NCI-H1417 (cell line): ENCODE measurements at regions not wholly inside any gene's neighbourhood (a gene's known extent, or its start where the extent isn't known, plus 50 kb on each side); places are given as distances from the start of the nearest gene placed in this dataset.
A peak's percentile ranks its signal among the peaks of the same experiment; 100 is the strongest.

ENCODE experiments used
- DNase-seq, 3 experiments: peaks; one replicate each; lab custom pipeline; 2025; lab: John Stamatoyannopoulos, UW

DNA sequence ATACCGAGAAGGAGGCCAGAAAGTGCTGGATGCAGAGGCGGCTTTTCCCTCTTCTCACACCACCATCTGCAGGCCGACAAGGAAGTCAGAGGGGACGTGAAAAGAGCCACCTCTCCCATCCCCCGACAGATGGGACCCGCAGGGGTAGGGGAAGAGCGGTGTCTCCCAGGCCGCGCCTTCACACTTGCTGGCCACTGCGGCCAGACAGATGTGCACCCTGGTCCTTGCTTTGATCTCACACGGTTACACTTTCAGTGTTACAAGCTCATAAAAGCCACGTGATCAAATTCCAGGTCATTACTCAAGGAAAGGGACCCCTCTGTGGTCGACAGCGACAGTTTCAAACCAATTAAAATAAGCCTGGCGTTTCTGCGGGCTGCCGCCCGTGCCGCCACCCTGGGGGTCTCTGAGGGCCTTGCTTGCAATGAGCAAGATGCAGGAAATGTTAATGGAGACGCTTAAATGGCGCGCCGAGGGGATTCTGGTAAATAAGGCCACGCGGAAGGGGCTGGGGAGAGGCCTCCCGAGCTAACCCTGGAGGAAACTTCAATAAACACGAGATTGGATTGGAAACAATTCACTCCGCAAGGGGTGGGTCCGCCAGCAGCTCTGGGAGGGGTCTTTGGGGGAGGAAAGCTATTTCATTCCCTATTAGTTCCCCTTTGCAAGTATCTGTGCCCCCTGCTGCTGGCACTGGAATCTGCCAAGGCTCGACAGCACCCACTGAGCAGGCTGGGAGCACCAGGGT lies 240.9 kb downstream of the ENGASE start:
- DNase-seq: peak in 1 of 3 experiments; percentile 26

DNA sequence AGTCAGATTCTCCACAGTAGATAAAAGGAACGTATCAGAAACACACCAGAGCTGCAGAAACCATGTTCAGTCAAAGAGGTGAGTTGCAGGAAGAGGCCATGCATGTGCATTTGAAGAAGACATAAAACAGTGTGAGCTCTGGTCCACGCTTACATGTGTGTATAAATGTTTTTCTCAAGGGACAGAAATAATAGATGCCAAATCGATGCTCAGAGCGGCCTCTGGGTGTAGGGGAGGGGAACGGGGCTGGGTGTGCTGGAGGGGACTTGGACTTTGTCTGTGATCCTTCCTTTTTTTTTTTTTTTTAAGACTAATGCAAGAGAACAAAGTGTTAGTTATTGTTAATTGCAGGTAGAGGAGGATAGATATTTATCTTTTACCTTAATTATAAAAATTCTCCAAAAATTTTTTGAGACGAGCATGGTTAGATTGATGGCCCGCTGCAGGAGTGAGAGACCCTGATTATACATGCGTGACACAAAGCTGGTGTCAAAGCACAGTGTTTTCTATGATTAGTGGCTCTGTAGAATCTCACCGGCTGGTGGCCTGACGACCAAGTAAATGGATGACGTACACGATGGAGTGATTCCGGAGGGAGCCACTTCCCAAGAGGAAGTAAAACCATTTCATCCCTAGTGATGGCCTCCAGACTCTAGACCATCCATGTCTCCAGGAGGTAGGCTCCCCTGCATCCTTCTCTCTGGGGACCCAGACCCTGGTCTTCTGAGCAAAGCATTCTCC lies 240.2 kb downstream of the ENGASE start:
- no peak for DNase-seq

DNA sequence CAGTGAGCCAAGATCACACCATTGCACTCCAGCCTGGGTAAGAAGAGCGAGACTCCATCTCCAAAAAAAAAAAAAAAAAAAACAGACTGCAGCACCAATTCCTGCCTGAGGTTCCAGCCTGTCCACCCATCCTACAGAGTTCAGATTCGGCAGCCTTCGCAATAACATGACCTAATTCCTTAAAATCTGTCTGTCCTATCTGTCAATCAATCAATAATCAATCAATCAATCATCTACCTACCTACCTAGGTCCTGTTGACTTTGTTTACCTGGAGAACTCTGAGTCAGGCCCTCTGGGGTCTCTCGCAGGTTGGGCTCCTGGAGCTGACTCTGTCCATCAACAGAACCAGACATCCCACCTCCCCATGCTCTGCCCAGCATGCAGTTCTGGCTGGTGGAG lies 236.7 kb downstream of the ENGASE start:
- DNase-seq: no peak

DNA sequence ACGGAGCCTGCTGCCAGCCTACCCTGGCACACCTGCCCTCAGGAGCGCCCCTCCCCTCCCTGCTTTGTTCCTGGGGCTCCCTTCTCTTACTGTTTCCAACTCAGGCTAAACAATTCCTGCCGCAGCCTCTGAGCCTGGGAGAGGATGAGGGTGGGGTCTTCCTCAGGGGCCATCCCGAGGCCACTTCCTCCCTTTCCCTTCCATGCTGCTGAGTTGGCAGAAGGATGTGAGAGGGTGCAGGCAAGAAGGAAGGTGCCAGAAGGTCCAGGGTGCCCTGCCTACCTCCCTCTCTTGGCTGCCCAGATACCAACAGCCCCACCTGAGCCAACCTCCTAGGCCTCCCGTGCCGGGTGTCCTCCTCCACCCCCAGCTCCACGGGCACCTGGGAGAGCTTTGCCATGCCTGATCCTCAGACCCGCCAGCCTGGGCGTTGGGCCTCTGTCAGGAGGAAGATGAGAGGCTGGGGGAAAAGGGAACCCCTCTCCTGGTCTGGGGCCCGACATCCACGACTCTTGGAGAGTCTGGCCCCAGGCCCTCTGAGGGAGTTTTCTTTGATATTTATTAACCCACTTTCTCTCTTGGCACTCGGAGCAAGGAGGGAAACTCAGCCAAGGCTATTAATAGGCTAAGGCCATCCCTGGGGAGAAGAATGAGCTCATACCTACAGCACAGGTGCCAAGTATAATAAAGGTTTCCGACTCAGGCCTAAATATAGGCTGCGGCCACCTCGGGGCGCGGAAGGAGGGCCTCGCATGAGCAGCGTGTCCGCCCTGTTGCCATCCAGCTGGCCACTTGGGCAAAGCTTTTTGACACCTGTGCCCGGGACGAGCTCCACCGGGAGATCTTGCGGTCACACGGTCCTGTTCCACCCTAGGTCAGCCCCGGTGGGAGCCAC lies 232.0 kb downstream of the ENGASE start:
- peak in 2 of 3 experiments; percentile 20 to 63 for DNase-seq

DNA sequence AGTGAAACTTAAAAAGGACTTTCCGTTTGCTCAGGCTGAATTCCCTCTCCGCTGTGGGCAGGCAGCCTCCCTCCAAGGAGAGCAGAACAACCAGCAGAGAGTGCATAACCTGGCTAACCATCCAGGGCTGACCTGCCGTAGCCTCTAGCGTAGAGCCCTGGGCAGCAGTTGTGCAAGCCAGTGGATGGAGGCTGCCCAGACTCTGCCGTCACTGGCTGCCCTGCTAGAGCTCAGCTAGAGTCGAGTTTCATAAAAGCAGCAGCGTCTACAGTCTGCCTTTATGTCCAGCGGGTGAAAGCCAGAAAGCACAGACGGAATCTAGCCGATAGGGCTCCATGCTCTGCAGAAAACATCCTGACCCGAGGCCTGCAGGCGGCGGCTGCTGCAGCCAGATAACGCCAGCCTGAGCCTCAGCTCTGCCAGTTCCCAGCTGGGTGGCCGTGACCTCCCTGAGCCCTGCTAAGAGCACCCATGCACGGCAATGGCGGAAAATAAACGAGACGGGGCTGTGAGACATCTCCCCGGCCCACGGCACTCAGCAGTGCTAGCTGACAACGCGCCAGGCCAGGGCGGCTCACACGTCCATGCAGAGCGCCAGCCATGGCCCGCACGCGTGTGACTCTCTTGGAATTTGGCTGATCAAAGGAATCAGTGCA lies 231.3 kb downstream of the ENGASE start:
- DNase-seq: no peak

DNA sequence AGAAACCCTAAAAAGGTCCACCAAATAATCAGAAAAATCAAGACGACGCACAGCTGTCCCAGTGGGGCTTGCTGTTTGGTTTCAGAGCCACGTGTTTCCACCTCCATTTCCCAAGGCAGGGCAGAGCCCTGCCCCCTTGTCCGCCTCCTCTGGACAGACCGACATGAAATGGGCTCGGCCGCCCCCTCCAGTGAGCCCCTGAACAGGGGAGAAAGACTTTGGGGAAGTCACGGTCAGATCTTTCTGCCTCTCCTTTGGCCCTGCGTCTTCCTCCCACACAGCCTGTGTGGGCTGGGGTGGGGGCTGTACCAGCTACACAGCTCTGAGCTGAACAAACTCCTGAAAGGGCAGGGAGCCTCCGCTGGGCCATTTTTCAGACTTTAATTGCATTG lies 230.7 kb downstream of the ENGASE start:
- DNase-seq: no peak

DNA sequence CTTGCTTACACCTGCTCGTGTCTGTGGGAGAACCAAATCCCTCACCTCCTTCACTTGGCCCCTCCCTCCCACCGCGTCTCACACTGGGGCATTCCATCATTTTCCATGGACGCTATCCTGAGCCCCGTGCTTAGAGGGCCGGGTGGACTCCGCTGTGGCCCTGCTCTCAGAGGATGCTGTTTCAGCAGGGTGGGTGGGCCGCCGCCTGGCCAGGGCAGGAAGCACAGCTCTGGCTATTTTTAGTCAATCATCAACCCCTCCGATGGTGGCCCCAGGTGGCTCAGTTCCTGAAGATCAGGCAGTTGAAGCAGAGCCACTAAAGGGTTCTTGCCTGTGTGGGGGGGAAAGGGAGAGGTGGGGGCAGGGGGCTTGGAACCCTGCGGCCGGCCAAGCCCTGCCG lies 230.3 kb downstream of the ENGASE start:
- no peak for DNase-seq

DNA sequence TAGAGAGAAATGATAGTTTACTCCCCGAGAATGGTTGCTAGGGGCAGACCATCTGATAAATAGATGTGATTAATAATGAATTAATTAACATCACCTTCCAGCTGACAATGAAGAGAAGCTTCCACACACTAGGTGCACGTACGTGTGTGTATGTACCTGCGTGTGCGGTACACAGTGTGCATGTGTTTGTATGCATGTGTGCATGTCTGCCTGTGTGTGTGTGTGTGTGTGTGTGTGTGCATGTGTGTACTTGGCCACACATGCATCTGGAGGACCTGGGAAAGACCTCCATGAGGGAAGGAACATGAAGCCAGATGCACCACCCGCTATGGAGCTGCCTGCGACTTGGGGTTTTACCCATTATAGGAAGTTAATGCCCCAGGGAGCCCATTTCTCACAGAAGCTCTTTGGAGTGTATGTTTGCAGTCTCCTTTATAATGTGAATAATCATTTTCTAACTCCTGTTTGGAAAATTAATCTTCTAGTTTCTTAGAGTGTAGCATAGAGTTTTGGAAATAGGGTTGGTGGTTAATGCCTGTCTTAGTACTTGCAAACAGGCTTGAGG lies 229.1 kb downstream of the ENGASE start:
- DNase-seq: no peak

DNA sequence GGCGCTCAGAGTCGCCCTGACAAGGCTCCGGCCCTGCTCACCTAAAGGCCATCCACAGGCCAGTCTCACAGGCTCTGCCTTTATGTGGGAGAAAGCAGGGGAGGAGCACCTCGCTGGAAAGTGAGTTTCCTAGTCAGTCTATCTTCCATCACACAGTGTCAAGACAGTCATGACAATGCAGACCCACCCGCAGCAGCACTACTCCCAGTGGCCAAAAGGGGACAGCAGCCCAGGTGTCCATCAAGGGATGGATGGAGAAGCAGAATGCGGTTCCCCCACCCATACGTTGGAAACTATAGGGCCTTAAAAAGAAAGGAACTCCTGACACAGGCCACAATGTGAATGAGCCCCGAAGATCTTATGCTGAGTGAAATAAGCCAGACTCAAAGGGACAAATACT lies 226.8 kb downstream of the ENGASE start:
- no peak for DNase-seq

DNA sequence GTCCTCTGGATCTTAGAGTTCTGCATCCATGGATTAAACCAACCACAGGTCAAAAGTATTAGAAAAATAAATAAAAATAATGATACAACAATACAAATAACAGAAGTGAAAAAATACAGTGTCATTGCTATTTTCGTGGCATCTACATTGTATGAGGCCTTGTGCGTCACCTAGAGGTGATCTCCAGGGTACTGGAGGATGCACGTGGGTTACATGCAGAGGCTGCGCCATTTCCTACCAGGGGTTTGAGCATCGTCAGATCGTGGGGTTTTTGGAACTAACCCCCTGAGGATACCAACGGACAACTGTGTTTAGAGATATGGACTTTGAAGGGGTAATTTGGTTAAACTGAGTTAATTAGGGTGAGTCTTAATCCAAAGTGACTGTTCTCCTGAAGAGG lies 224.7 kb downstream of the ENGASE start:
- DNase-seq: no peak

DNA sequence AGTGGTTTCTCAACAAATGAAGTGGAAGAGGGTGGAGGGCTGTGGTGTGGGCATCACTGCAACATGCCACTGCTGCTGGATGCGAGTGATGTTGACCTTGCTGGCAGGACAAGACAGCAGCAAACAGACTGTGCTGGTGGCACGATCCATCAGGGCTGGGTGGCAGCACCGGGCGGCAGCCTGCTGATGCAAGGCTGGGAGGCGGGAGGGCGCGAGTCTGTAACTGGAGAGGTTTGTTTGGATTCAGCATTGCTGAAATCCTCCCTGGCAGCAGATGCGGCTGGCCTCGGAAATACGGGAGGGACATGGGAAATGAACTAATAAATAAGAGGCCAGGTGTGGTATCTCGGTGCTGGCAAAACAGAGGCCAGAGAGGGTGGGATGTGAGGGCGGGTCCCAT lies 224.2 kb downstream of the ENGASE start:
- peak in 2 of 3 experiments; percentile 26 to 44 for DNase-seq

DNA sequence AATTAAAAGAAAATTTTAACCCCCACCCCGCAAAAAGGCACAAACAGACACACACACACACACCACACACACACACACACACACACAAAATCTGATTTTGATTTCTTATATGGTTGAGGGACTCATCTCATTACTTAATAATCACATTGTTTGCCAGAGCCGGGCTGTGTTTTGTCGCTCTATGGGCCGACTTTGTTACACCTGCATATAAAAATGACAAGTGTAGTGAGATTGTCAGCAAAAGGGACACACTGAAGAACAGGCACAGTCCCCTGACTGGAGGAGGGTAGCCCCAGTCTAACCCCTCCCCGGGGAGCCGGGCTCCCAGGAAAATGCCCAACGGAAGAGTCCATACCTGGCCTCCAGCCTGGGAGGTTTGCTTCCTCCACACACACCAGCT lies 221.6 kb downstream of the ENGASE start:
- DNase-seq: no peak

DNA sequence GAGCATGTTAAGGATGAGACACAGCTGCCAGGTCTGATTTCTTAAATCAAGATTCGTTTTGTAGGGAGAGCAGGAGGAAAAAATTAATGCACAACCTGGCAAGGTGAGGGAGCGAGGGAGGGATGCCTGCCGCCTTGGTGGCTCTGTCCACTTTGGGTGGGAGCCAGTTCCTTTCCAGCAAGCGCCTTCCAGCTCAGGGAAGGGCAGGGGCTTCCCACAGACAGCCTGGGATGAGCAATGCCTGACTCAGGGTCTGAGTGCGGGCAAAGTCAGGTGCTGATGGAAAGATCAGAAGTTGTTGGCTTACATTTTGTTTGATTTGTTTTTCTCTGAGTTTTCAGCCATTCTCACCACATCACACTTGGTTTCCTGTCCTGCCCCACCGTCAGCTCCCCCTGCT lies 220.7 kb downstream of the ENGASE start:
- no peak for DNase-seq

DNA sequence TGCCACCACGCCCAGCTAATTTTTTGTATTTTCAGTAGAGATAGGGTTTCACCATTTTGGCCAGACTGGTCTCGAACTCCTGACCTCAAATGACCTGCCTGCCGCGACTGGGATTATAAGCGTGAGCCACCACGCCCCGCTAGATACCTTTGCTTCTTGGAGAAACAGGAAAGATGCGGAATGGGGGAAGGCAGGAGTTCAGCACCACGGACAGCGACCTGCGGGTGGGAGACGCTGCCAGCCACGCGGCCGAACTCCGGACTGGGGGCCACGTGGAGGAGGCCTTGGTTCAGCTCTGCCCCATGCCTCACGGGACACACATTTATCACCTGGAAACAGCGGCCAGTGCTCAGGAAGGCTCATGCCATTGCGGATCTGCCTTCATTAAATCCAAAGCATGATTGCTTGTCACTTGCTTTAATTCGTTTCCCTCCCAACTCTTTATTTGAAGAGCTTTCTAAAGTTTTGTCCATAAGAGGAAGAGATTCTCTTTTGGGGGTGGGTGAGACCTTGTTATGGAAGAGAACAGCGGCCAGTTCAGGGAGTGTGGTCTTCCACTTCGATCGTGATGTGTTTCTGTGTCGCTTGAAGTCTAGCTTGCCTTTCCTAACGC lies 219.9 kb downstream of the ENGASE start:
- no peak for DNase-seq

DNA sequence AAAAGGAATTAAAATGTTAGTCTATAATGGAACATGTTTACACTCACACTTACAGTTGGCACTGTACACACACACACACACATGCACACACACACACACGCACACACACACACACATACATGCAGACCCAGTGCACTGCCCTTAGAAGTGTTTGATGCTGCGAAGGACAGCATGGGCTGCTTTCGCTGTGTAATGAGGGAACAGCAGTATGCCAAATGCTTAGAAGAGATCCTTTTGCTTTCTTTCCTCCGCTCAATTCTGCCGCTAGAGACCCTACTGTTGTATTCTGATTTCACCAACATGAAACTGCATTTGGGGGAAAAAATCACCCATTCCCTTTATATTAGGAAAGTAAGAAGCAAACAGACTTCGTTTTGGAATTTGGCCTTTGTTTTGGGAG lies 217.9 kb downstream of the ENGASE start:
- no peak for DNase-seq

DNA sequence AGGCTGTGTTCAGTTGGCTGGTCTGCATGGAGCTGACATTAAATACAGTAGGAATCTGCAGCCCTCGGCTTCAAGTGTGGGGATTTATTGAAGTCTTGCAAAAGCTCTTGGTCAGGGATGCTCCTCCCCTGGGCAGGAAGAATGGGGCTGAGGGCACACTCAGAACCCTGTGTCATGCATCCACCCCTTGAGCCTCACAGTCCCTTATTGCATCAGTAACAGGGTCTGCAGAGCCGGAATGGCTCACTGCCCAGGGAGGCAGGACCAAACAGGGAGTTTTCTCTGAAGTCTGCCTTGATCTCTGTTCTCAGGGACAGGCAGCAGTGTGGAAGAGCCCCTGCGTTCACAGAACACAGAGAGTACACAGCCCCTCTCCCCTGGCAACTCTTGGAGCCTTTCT lies 216.8 kb downstream of the ENGASE start:
- no peak for DNase-seq

DNA sequence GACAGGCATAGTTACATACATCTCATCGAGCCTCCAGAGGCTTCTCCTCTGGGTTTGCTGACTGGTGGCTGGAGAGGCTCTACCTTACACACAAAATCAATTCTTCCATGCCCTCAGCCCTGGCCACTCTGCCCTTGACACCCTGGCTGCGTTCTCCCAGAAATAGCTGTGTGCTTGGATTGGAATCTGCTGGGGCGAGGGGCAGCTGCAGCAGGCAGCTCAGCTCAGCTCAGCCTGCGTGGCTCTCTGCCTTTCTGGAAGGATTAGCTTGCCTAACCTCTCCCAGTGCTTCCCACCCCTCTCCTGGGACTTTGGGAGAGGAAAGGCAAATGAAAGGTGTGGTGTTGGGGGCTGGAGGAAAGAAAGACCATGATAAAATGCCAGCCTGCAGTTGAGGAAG lies 216.1 kb downstream of the ENGASE start:
- DNase-seq: no peak

DNA sequence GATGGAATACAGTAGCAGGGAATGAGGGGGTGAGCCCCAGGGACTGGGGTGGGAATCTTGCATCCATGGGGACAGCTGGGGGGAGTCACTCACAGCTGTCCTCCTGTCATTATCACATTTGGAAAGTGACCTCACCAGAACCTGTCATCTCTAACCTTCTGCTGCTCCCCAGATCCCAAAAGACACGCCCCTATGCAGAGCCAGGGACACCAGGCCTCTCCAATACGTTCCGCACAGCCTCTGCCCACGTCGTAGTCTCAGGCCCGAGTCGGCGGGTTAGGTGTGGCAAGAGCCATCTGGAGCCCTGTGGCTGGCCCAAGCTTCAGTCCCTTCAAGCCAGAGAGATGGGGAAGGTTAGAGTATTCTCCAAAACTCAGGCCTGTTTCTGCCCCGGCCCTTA lies 214.3 kb downstream of the ENGASE start:
- no peak for DNase-seq

DNA sequence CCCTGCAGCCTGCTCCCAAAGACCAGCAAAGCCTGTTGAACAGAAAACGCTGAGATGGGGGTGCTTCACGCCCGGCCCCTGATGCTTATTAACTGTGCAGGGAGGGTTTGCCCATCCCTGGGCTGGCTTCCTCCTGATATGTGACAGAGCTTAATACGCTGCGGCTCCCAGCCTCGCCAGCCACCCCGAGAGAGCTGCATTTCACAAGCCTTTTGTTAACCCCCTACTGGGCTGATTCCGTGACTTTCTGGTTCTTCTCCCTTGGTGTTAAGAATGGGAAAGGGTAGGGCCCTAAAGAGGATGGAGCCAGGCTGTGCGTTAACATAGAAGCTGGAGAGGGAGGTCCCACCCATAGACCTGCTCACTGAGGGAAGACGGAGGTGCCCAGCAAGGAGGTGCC lies 211.8 kb downstream of the ENGASE start:
- no peak for DNase-seq

DNA sequence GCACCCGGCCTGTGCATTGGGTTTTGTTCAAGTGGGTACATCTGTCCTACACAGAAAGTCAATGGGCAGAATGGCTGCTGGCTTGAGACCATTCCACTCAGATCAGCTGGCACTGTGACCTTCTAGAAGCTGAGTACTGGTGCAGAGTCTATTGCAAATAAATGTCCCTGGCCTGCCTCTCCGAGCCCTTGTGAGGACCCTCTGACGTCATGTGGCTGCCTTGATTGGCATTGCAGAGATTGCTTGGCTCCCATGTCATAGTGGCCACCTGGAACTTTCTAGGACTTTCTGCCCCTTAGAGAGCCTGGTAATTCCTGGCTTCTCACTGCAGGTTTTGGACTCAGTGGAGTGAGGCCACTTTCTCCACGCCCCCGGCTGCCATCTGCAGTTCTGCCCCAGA lies 211.3 kb downstream of the ENGASE start:
- DNase-seq: no peak

DNA sequence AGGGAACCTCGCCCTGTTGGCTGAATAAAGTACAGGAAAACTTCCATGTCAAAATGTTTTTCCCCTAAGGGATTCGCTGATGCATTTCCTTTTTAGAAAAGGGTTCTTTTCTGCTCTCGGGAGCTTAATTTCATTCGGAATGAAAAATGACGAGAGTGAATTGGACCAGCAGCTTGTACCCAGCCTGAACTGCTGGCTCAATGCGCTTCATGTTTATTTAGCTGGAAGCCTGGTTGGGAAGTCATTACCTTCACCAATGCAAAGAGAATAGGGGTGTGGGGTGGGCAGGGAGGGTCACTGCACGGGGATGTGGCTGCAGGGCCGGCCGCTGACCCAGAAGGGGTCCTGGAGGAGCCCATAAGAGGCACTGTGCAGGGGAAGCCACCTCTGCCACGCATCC lies 207.7 kb downstream of the ENGASE start:
- DNase-seq: no peak
